ENCODE measurements at regions not wholly inside any gene's neighbourhood (a gene's known extent, or its start where the extent isn't known, plus 50 kb on each side); places are given as distances from the start of the nearest gene placed in this dataset.
A peak's percentile ranks its signal among the peaks of the same experiment; 100 is the strongest.

GRCh38 chr4:74618166-74618565, 173.2 kb downstream of the AREG start:
- DNase-seq: no peak

- DNase-seq: no peak
These were observed 173.7 kb downstream of the AREG start for GRCh38 chr4:74618659-74619058.

- no peak for DNase-seq
These were observed 174.2 kb downstream of the BTC start for GRCh38 chr4:74619931-74620702.

- no peak for DNase-seq
These were observed 172.7 kb downstream of the BTC start for GRCh38 chr4:74621616-74622015.

GRCh38 chr4:74623041-74623440, 171.3 kb downstream of the BTC start:
- peak; percentile 3 to 45 for DNase-seq

GRCh38 chr4:74624351-74625151, 169.8 kb downstream of the BTC start:
- no peak for DNase-seq

- DNase-seq: no peak
These were observed 168.3 kb downstream of the BTC start for GRCh38 chr4:74625981-74626380.

- no peak for DNase-seq
These were observed 167.2 kb downstream of the BTC start for GRCh38 chr4:74627093-74627492.

GRCh38 chr4:74627504-74627903, 166.8 kb downstream of the BTC start:
- no peak for DNase-seq

- no peak for DNase-seq
These were observed 165.3 kb downstream of the BTC start for GRCh38 chr4:74628852-74629620.

- DNase-seq: no peak
These were observed 163.8 kb downstream of the BTC start for GRCh38 chr4:74630551-74630950.

- no peak for DNase-seq
These were observed 163.0 kb downstream of the BTC start for GRCh38 chr4:74631338-74631737.

GRCh38 chr4:74631988-74632387, 162.3 kb downstream of the BTC start:
- no peak for DNase-seq

- DNase-seq: no peak
These were observed 161.7 kb downstream of the BTC start for GRCh38 chr4:74632634-74633033.

GRCh38 chr4:74635074-74635473, 159.2 kb downstream of the BTC start:
- no peak for DNase-seq

- no peak for DNase-seq
These were observed 158.7 kb downstream of the BTC start for GRCh38 chr4:74635490-74636123.

- no peak for DNase-seq
These were observed 156.3 kb downstream of the BTC start for GRCh38 chr4:74638001-74638400.

GRCh38 chr4:74638689-74639088, 155.6 kb downstream of the BTC start:
- no peak for DNase-seq

GRCh38 chr4:74640111-74640903, 154.0 kb downstream of the BTC start:
- DNase-seq: no peak

GRCh38 chr4:74642006-74642405, 152.3 kb downstream of the BTC start:
- no peak for DNase-seq

- DNase-seq: peak in 1 of 2 experiments; percentile 1
These were observed 145.1 kb downstream of the BTC start for GRCh38 chr4:74649193-74649592.

GRCh38 chr4:74651198-74651597, 143.1 kb downstream of the BTC start:
- DNase-seq: no peak

All from NCI-H526 (cell line).